ENCODE measurements at regions not wholly inside any gene's neighbourhood (a gene's known extent, or its start where the extent isn't known, plus 50 kb on each side); places are given as distances from the start of the nearest gene placed in this dataset.

DNA sequence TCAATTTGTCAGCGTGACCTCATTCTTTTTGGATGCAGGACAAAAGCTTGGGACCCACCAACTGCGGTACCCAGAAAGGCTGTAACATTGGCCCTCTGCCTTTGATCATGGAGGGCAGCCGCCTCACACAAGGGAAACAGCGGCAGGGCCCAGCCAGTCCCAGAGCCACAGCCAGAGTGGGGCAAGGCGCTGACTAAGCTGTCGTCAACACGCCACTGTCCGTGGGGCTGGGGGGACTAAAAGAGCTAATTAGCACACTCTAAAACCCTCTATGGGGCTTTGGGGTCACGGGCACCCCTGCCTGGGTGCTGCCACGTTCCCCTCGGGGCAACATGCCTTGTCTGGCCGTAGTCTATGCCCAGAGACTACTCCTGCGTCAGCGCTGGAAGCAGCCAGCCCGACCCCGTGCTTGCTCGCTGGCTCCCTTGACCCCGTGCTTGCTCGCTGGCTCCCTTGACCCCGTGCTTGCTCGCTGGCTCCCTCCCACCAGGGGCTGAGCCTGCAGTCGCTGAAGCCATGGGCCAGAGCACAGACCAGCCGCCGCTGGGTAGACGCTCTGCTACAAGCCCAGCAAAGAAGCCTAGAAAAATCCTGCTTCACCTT, 598.4 kb downstream of the MBD2 start:
- H3K4me3 ChIP-seq (ENCODE audit: insufficient read depth, low read depth, low read length): no peak overlapping the region
- in situ Hi-C loops (cut with MboI; ENCODE audit: low sequenced_read_pairs) (no loop called here), intact Hi-C loops (cut with micrococcal nuclease) (no loop called here), dilution Hi-C loops (cut with HindIII; ENCODE audit: low sequenced_read_pairs, unreplicated experiment) (no loop called here)
- no peaks in the 10 kb centered on the region for H3K36me3 ChIP-seq (ENCODE audit: control insufficient read depth, insufficient read depth, low read length)
- no peak overlapping the region for H3K56ac ChIP-seq (ENCODE audit: extremely low read depth, insufficient read depth, low read length)
- H2AK9ac ChIP-seq (replicated peaks; ENCODE audit: low read depth, low read length, poor library complexity): no peak overlapping the region
- no peaks in the 10 kb centered on the region for H3K79me1 ChIP-seq (ENCODE audit: low read depth in 1 of 2, low read length in 2 of 2)
- H4K20me1 ChIP-seq (ENCODE audit: insufficient read depth, low read length): no peaks in the 10 kb centered on the region
- no peak overlapping the region for H4K91ac ChIP-seq (ENCODE audit: insufficient read depth, low read depth, low read length)
- H2BK5ac ChIP-seq (ENCODE audit: low read depth, low read length, poor library complexity, severe bottlenecking): no peak overlapping the region
- no peak overlapping the region for H2BK120ac ChIP-seq (ENCODE audit: low read depth, low read length)
- DNase-seq: no peak
- CTCF ChIA-PET: no interaction called here
- no peaks in the 10 kb centered on the region for H3K4me1 ChIP-seq (ENCODE audit: control insufficient read depth, insufficient read depth, low read length)
- no peak overlapping the region for H3K14ac ChIP-seq (replicated peaks; ENCODE audit: low read depth, low read length)
- no peak overlapping the region for H4K5ac ChIP-seq (ENCODE audit: low read depth, low read length)
- BruUV-seq (replicated peaks): no TSS peak
- H3K18ac ChIP-seq (ENCODE audit: low read depth, low read length): no peak overlapping the region
- 55% methylated on average over 7 of the region's 25 CpGs; no CpG with 5 or more reads in 1 of the 2 experiments for WGBS, 2 experiments (ENCODE audit: extremely low coverage in 2 of 2, insufficient read length in 1 of 2)
- POLR2A ChIA-PET (ENCODE audit: unreplicated experiment): no interaction called here
- TF ChIP-seq, protein P1, sequence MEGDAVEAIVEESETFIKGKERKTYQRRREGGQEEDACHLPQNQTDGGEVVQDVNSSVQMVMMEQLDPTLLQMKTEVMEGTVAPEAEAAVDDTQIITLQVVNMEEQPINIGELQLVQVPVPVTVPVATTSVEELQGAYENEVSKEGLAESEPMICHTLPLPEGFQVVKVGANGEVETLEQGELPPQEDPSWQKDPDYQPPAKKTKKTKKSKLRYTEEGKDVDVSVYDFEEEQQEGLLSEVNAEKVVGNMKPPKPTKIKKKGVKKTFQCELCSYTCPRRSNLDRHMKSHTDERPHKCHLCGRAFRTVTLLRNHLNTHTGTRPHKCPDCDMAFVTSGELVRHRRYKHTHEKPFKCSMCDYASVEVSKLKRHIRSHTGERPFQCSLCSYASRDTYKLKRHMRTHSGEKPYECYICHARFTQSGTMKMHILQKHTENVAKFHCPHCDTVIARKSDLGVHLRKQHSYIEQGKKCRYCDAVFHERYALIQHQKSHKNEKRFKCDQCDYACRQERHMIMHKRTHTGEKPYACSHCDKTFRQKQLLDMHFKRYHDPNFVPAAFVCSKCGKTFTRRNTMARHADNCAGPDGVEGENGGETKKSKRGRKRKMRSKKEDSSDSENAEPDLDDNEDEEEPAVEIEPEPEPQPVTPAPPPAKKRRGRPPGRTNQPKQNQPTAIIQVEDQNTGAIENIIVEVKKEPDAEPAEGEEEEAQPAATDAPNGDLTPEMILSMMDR (conservative IDR thresholded peaks at IDR 0.05; ENCODE audit: low read depth, low read length): no peak
- no peak for ATAC-seq (ENCODE audit: low read depth)
- H2AK5ac ChIP-seq (ENCODE audit: low read depth, low read length): no peak overlapping the region
- H3K9me3 ChIP-seq (ENCODE audit: control insufficient read depth, insufficient read depth, low read length): peaks cover 12% of the 10 kb centered on the region
- no peaks in the 10 kb centered on the region for H3K27me3 ChIP-seq (ENCODE audit: control insufficient read depth, insufficient read depth, low read length)
- H3K9me1 ChIP-seq (ENCODE audit: insufficient read depth, low read length): no peaks in the 10 kb centered on the region
- H2AFZ ChIP-seq (replicated peaks; ENCODE audit: low read length, poor library complexity): no peak overlapping the region
- H3K9ac ChIP-seq (ENCODE audit: low read depth, low read length): no peak overlapping the region
- no peak overlapping the region for H3K27ac ChIP-seq (ENCODE audit: insufficient read depth, low read length)
- no peak overlapping the region for H3K4me2 ChIP-seq (ENCODE audit: low read depth, low read length)
- no peak overlapping the region for H4K8ac ChIP-seq (ENCODE audit: low read depth in 2 of 2, low read length in 2 of 2)
- no peak overlapping the region for H3K23ac ChIP-seq (ENCODE audit: low read depth, low read length)
- no peak overlapping the region for H2BK15ac ChIP-seq (ENCODE audit: low read depth, low read length)
- no peak overlapping the region for H3K4ac ChIP-seq (ENCODE audit: low read depth, low read length)
- H2BK20ac ChIP-seq (ENCODE audit: low read depth, low read length): no peak overlapping the region

Measured in IMR-90 (cell line).